ENCODE measurements at regions not wholly inside any gene's neighbourhood (a gene's known extent, or its start where the extent isn't known, plus 50 kb on each side); places are given as distances from the start of the nearest gene placed in this dataset.

GRCh38 chr10:121411004-121411403, 187.2 kb downstream of the FGFR2 start:
- DNase-seq (ENCODE audit: low spot score), result no peak
- H3K79me2 ChIP-seq (replicated peaks; ENCODE audit: insufficient read depth), result no peaks in the 10 kb centered on the region
- H3K4me3 Mint-ChIP-seq, result no peak overlapping the region
- no peak overlapping the region for H3K27ac ChIP-seq (ENCODE audit: low read depth)
- no peaks in the 10 kb centered on the region for H3F3A ChIP-seq (replicated peaks; ENCODE audit: low read depth)
- H3K36me3 Mint-ChIP-seq (ENCODE audit: low read depth), result no peaks in the 10 kb centered on the region; the same call in 2 of the 3 replicates
- no peak for ATAC-seq
- TF ChIP-seq JUNB (IDR thresholded peaks at IDR 0.05; ENCODE audit: unreplicated experiment), result no peak
- no peak for TF ChIP-seq CREB1 (CRISPR knock-in tag; IDR thresholded peaks at IDR 0.05; ENCODE audit: low read depth)
- no peak for TF ChIP-seq ZNF114 (CRISPR knock-in tag; IDR thresholded peaks at IDR 0.05)
- TF ChIP-seq CTCF (conservative IDR thresholded peaks at IDR 0.05; ENCODE audit: low read depth in 2 of 2), result no peak
- no peak for TF ChIP-seq ETS1 (IDR thresholded peaks at IDR 0.05)
- TF ChIP-seq STAT1 (IDR thresholded peaks at IDR 0.05; ENCODE audit: unreplicated experiment), result no peak
- no peak for TF ChIP-seq EZH2phosphoT487 (IDR thresholded peaks at IDR 0.05; ENCODE audit: unreplicated experiment)
- no peak for TF ChIP-seq ZNF331 (CRISPR knock-in tag; IDR thresholded peaks at IDR 0.05; ENCODE audit: low read depth)
- TF ChIP-seq POLR2AphosphoS5 (IDR thresholded peaks at IDR 0.05; ENCODE audit: low read depth), result no peak
- TF ChIP-seq NANOG (IDR thresholded peaks at IDR 0.05; ENCODE audit: borderline replicate concordance), result no peak
- no peak for TF ChIP-seq ZNF462 (CRISPR knock-in tag; IDR thresholded peaks at IDR 0.05)
- TF ChIP-seq REST (IDR thresholded peaks at IDR 0.05; ENCODE audit: unreplicated experiment), result no peak
- no peak for TF ChIP-seq EZH2 (IDR thresholded peaks at IDR 0.05; ENCODE audit: low read depth, unreplicated experiment)
- H3K4me1 Mint-ChIP-seq, result no peaks in the 10 kb centered on the region; the same call in 2 of the 3 replicates
- no peaks in the 10 kb centered on the region for H3K36me3 ChIP-seq (ENCODE audit: insufficient read depth)
- H3K27me3 Mint-ChIP-seq (ENCODE audit: insufficient read depth, low read depth, poor library complexity), result peaks cover 3% of the 10 kb centered on the region
- H3K27ac Mint-ChIP-seq, result no peak overlapping the region
- H3K4me3 ChIP-seq, result no peak overlapping the region
- H3K9me3 Mint-ChIP-seq, result peaks cover 9% of the 10 kb centered on the region; the same call in 1 of the 3 replicates
- no peaks in the 10 kb centered on the region for H3K27me3 ChIP-seq (ENCODE audit: insufficient read depth)
- no peaks in the 10 kb centered on the region for H4K20me1 ChIP-seq (replicated peaks; ENCODE audit: insufficient read depth)
- H2AFZ ChIP-seq, result no peak overlapping the region
- no peaks in the 10 kb centered on the region for H3K4me1 ChIP-seq (ENCODE audit: insufficient read depth)
- no peak overlapping the region for H3K4me2 ChIP-seq
- H3K9me2 ChIP-seq (ENCODE audit: insufficient read depth), result peaks cover 5% of the 10 kb centered on the region

All from GM23338 (cell line).